Heart right ventricle (tissue), 16 donors: ENCODE measurements at regions not wholly inside any gene's neighbourhood (a gene's known extent, or its start where the extent isn't known, plus 50 kb on each side); places are given as distances from the start of the nearest gene placed in this dataset.

Source experiments
- ATAC-seq, 8 donors: fragments of 200-7000 bp; cut with Tn5 transposase; one replicate each; pipeline ENCODE4 v1.9.1; 2020; ENCODE audit warnings: mild to moderate bottlenecking in 8 of 8, moderate library complexity in 8 of 8, moderate number of reproducible peaks in 1 of 8
- DNase-seq, 2 donors: peaks; one replicate each; pipeline ENCODE4 v3.0.0-alpha.2; 2020
- H3K27ac ChIP-seq, 10 donors: fragments of 200-600 bp; sonication (generic) in 2 of 10; one replicate each; pipeline versions ENCODE4 v1.5.0 to v1.8.0; 2020 to 2022; ENCODE audit warnings: mild to moderate bottlenecking in 3 of 10
- H3K27me3 ChIP-seq, 7 donors: fragments of 200-600 bp; one replicate each; pipeline ENCODE4 v1.8.0; 2021 to 2022; ENCODE audit warnings: mild to moderate bottlenecking in 2 of 7
- H3K36me3 ChIP-seq, 9 donors: fragments of 200-600 bp; sonication (generic) in 1 of 9; one replicate each; pipeline versions ENCODE4 v1.5.0 to v1.8.0; 2020 to 2022; ENCODE audit warnings: mild to moderate bottlenecking in 2 of 9
- H3K4me1 ChIP-seq, 9 donors: fragments of 200-600 bp; sonication (generic) in 1 of 9; one replicate each; pipeline versions ENCODE4 v1.5.0 to v1.8.0; 2020 to 2022; ENCODE audit warnings: mild to moderate bottlenecking in 4 of 9
- H3K4me3 ChIP-seq, 10 donors: fragments of 200-600 bp; sonication (generic) in 2 of 10; one replicate each; pipeline versions ENCODE4 v1.5.0 to v1.8.0; 2020 to 2022; ENCODE audit warnings: mild to moderate bottlenecking in 7 of 10, moderate library complexity in 2 of 10
- H3K9me3 ChIP-seq, 11 donors: fragments of 200-600 bp in 10 of 11; sonication (generic) in 2 of 11; one replicate each; pipeline versions ENCODE4 v1.5.0 to v1.8.0; 2013 to 2022; ENCODE audit warnings: mild to moderate bottlenecking in 2 of 11, control low read depth in 1 of 11, moderate library complexity in 1 of 11
- WGBS, 2 donors: extraction: QIAGEN DNeasy Blood & Tissue Kit; methylation state at CpG; one replicate each; pipeline ENCODE4 v1.1.7; 2013; ENCODE audit warnings: inconsistent platforms in 1 of 2; 5-methylcytosine and 5-hydroxymethylcytosine counted together
- intact Hi-C, 10 donors: fragments of 100-400 bp; cut with DNase I; formaldehyde crosslinking; loops; one replicate each; pipeline versions ENCODE4 v1.11.1 to v1.14.2; 2022
- TF ChIP-seq, protein P1 (sequence below), 9 donors: fragments of 200-600 bp; sonication (generic) in 2 of 9; IDR thresholded peaks; one replicate each; pipeline versions ENCODE4 v1.5.0 to v1.8.0; 2021 to 2022; ENCODE audit warnings: antibody characterized with exemption in 9 of 9, mild to moderate bottlenecking in 5 of 9, moderate library complexity in 1 of 9
- donor health status: Arrhythmogenic right ventricular cardiomyopathy.
- donor health status: ischemic (EF 13 %, LVEDD 7.1; RV severe dilation, severe dysfunction).
- donor health status: healthy with polysubstance abuse.
- donor health status: DM: no; HTN: yes; CAD: no.
- donor health status: DM: no; HTN: no; CAD: no.
- donor health status: ischemic (EF 25% LVEDD 6.9; RV normal size, moderate dysfunction).
- donor health status: ischemic (EF 25% LVEDD 5.7; RV mildly dilated, moderate dysfunction).
- donor health status: healthy.
- donor health status: DM: yes; HTN: yes; CAD: no.
- donor health status: Ischemic cardiomyopathy.
- donor health status: ischemic (EF 35%, LVEDD 5.7; RV mildly dilated, moderate dysfunction).
- donor health status: nonischemic (EF 11% LVEDD 7.7; RV severe dilation, severe dysfunction).
- donor health status: DM: yes; HTN: yes; CAD: no.
- donor health status: PGD.
- donor health status: ischemic (EF 29% LVEDD 5.4; RV normal size, mild dysfunction).
- donor health status: nonischemic (EF 23%, LVEDD 6.1; RV moderate dilation, normal function).

- peaks cover 0 to 6% (median 0%) of the 10 kb centered on the region in 7 donors for H3K27me3 ChIP-seq
- intact Hi-C loops: no loop called here
- no peak overlapping the region for H3K4me3 ChIP-seq
- no peaks in the 10 kb centered on the region for H3K36me3 ChIP-seq
- no peak for ATAC-seq
- 87 to 95% methylated on average over 2 of the region's 2 CpGs for WGBS, 2 donors
- no peaks in the 10 kb centered on the region for H3K4me1 ChIP-seq
- H3K9me3 ChIP-seq: no peaks in the 10 kb centered on the region
- TF ChIP-seq, protein P1, sequence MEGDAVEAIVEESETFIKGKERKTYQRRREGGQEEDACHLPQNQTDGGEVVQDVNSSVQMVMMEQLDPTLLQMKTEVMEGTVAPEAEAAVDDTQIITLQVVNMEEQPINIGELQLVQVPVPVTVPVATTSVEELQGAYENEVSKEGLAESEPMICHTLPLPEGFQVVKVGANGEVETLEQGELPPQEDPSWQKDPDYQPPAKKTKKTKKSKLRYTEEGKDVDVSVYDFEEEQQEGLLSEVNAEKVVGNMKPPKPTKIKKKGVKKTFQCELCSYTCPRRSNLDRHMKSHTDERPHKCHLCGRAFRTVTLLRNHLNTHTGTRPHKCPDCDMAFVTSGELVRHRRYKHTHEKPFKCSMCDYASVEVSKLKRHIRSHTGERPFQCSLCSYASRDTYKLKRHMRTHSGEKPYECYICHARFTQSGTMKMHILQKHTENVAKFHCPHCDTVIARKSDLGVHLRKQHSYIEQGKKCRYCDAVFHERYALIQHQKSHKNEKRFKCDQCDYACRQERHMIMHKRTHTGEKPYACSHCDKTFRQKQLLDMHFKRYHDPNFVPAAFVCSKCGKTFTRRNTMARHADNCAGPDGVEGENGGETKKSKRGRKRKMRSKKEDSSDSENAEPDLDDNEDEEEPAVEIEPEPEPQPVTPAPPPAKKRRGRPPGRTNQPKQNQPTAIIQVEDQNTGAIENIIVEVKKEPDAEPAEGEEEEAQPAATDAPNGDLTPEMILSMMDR (IDR thresholded peaks at IDR 0.05): no peak
- DNase-seq: no peak
- H3K27ac ChIP-seq: no peak overlapping the region
These were observed 113.0 kb upstream of the DAAM1 start for GRCh38 chr14:59075506-59075905.

GRCh38 chr14:59081720-59082119 is 106.7 kb upstream of the DAAM1 start:
- H3K36me3 ChIP-seq: no peaks in the 10 kb centered on the region
- TF ChIP-seq, protein P1 (IDR thresholded peaks at IDR 0.05): no peak
- peaks cover 0 to 17% (median 0%) of the 10 kb centered on the region in 7 donors for H3K27me3 ChIP-seq
- no peak overlapping the region for H3K27ac ChIP-seq
- intact Hi-C loops: no loop called here
- no peak for DNase-seq
- ATAC-seq: no peak
- H3K4me1 ChIP-seq: no peaks in the 10 kb centered on the region
- H3K4me3 ChIP-seq: no peak overlapping the region
- no peaks in the 10 kb centered on the region for H3K9me3 ChIP-seq

- Histone ChIP-seq H3K36me3 (no peaks in the 10 kb centered on the region), H3K27ac (no peak overlapping the region)
- WGBS, 2 donors: 94 to 100% methylated on average over 2 of the region's 2 CpGs
These were observed 103.2 kb upstream of the DAAM1 start for GRCh38 chr14:59085207-59085739.

GRCh38 chr14:59086241-59086882 is 102.1 kb upstream of the DAAM1 start:
- no peak overlapping the region for H3K4me3 ChIP-seq
- intact Hi-C loops: no loop called here
- ATAC-seq (no peak), DNase-seq (no peak)
- WGBS, 2 donors: 54% methylated on average over 5 of the region's 5 CpGs
- H3K36me3 ChIP-seq: no peaks in the 10 kb centered on the region
- no peaks in the 10 kb centered on the region for H3K4me1 ChIP-seq
- H3K9me3 ChIP-seq: no peaks in the 10 kb centered on the region
- peaks cover 0 to 22% (median 2%) of the 10 kb centered on the region in 7 donors for H3K27me3 ChIP-seq
- TF ChIP-seq, protein P1 (IDR thresholded peaks at IDR 0.05): no peak
- H3K27ac ChIP-seq: no peak overlapping the region

More at GRCh38 chr14:59085207-59085739, 103.2 kb upstream of the DAAM1 start:
- Histone ChIP-seq H3K4me1 (no peaks in the 10 kb centered on the region), H3K4me3 (no peak overlapping the region), H3K27me3 (peaks cover 0 to 17% (median 0%) of the 10 kb centered on the region in 7 donors), H3K9me3 (no peaks in the 10 kb centered on the region)
- intact Hi-C loops: no loop called here
- ATAC-seq (no peak), DNase-seq (no peak)
- TF ChIP-seq, protein P1 (IDR thresholded peaks at IDR 0.05): no peak
